ENCODE measurements at regions not wholly inside any gene's neighbourhood (a gene's known extent, or its start where the extent isn't known, plus 50 kb on each side); places are given as distances from the start of the nearest gene placed in this dataset.
"Not testable (repeated sequence)": the region's sequence is repeated elsewhere in the genome, so short reads cannot be mapped to it uniquely, and the experiment has no call there.

- DNase-seq: no peak
These were observed 80.8 kb upstream of the RNU6-1 start for GRCh38 chr15:67920524-67921240.

DNA sequence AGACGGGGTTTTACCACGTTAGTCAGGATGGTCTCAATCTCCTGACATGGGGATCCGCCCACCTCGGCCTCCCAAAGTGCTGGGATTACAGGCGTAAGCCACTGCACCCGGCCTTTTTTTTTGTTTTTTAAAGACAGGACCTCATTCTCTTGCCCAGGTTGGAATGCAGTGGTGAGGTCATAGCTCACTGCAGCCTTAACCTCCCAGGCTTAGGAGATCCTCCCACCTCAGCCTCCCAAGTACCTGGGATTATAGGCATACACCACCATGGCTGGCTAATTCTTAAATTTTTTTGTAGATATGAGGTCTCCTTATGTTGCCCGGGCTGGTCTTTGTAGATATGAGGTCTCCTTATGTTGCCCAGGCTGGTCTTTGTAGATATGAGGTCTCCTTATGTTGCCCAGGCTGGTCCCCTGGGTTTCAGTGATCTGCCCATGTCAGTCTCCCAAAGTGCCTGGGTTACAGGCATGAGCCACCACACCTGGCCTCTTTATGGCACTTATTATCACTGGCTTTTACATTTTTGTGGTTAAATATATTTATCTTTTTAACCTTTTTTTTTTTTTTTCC, 82.3 kb upstream of the RNU6-1 start:
- DNase-seq: no peak

DNA sequence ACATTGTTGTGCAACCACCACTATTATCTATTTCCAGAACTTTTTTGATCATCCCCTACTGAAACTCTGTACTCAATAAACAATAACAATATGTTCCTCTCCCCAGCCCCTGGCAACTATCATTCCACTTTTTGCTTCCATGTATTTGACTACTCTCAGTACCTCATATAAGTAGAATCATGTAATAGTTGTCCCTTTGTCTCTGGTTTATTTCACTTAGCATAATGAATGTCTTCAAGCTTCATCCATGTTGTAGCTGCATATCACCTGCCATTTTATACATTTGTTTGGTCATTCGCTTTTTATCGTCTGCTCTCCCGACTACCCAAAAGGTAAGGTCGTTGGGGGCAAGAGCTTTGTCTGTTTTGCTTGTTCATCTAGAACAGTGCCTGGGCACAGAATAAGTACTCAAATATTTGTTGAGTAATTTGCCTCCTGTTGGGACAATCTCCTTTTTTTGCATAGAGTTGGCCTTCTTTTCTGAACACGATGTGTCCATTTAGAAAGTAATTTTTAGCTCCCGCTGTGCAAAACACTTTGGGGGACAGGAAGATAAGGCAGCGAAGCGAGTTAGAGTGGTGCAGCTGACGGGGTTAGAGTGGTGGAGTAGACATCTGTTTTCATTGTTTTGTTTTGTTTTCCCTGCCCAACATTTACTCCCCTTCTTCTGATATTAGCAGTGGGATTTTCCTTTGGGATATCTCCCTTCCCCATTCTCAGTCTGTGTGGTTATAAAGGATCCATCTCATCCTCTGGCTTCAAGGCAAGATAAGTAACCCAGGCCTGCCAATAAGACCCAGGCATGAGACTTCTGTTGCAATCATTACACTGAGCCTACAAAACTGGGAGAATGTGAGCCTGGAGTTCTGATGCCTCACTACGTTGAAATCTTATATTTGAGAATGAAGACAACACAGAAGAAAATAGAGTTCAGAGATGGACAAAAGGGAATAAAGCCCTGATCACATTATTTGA, 83.4 kb upstream of the RNU6-1 start:
- no peak for DNase-seq

- no peak for DNase-seq
These were observed 84.6 kb upstream of the RNU6-1 start for GRCh38 chr15:67924359-67924974.

GRCh38 chr15:67925182-67925581, 85.3 kb upstream of the RNU6-1 start:
- no peak for DNase-seq

- no peak for DNase-seq
These were observed 87.8 kb upstream of the RNU6-1 start for GRCh38 chr15:67927501-67928168.

GRCh38 chr15:67928666-67929065, 88.8 kb upstream of the RNU6-1 start:
- no peak for DNase-seq

GRCh38 chr15:67930720-67931119, 90.9 kb upstream of the RNU6-1 start:
- no peak for DNase-seq

- DNase-seq: no peak
These were observed 92.0 kb upstream of the RNU6-1 start for GRCh38 chr15:67931861-67932260.

GRCh38 chr15:67934126-67934525, 94.3 kb upstream of the RNU6-1 start:
- DNase-seq: not testable (repeated sequence)

- no peak for DNase-seq
These were observed 95.4 kb upstream of the RNU6-1 start for GRCh38 chr15:67935244-67935643.

- DNase-seq: no peak
These were observed 96.4 kb upstream of the RNU6-1 start for GRCh38 chr15:67936258-67936657.

DNA sequence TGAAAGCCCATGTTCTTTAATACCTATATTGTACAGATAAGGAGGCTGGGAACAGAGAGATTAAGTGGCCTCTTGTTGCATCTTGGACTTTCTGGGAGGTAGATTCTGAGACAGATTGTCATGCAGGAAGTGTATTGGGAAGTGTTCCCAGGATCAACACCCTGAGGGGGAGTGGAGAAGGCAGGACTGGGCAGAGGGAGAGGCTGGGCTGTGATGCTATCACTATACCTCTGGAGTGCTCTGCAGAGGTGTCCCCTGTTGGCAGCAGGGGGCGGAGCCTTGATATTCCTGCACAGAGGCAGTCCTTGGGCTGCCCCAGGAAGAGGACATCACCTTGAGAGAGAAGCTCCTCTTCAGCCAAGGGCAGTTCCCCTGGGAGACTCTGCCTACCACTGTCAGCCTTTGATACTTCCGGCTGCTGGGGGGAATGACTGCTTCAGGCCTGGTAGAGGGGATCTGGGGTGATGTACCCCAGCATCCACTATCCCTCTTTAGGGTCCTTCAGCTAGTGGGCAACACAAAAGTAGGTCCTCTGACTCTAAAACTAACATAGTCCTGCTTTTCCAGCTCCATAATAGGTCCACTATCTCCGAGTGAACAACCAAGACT, 97.4 kb upstream of the RNU6-1 start:
- DNase-seq: no peak

GRCh38 chr15:67939179-67939578, 99.3 kb upstream of the RNU6-1 start:
- not testable (repeated sequence) for DNase-seq

DNA sequence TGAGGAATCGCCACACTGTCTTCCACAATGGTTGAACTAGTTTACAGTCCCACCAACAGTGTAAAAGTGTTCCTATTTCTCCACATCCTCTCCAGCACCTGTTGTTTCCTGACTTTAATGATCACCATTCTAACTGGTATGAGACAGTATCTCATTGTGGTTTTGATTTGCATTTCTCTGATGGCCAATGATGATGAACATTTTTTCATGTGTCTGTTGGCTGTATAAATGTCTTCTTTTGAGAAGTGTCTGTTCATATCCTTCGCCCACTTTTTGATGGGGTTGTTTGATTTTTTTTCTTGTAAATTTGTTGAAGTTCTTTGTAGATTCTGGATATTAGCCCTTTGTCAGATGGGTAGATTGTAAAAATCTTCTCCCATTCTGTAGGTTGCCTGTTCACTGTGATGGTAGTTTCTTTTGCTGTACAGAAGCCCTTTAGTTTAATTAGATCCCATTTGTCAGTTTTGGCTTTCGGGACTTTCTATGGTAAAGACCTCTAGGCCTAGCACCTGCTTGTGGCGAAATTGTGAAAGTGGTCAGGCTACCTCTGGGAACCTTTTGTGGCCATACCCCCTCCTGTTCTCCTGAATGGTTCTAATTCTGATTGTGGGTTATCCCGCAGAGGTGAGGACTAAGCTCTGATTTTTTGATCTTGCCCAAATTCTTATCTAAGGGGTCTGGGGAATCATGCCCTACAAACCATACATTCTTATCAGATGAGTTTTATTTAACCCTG, 99.9 kb upstream of the RNU6-1 start:
- DNase-seq: not testable (repeated sequence)

DNA sequence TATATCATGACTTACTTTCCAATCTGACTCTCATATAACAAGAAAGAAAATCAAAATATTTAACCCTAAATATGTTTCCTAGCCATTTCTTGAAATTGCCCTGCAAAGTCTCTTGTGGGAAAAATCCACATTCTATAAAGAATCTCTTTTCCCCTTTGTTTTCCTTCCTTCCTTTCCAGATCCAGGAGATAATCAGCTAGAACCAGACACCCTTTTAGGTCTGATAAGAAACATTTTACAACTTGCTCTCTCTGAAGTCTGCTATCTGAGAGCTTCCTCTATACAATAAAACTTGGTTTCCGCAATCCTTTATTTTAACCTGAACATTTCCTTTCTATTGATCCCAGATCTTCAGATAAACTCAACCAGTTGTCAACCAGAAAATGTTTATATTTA, 100.5 kb upstream of the RNU6-1 start:
- no peak for DNase-seq

DNA sequence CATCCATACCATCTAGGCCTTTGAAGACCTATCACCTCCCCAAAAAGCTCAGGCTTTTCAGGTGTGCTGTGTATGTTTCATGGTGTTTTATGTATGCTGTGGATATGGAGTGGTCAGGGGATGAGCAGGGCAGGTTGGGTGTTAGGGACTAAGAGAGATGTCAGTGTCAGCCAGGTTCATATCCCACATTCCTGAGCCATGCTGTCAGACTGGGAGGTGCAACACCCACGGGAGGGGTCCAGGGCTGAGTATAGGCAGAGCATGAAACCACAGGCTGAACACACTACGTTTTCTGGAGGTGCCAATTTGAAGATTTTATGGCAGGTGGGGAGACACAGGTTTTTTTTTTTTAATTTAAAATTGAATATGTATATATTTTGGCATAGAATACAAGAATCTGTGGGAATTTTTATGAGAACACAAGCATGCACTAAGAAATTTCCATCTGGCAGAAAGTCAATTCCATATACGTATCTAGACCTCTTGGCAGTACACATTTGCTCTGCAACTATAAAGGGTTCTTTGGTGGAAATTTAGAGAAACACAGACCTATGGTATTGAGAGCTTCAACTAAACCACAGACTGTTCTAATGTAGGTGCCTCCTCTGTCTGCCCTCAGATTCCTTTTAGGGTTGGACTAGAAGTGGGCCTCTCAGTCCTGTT, 101.9 kb upstream of the RNU6-1 start:
- DNase-seq: no peak

DNA sequence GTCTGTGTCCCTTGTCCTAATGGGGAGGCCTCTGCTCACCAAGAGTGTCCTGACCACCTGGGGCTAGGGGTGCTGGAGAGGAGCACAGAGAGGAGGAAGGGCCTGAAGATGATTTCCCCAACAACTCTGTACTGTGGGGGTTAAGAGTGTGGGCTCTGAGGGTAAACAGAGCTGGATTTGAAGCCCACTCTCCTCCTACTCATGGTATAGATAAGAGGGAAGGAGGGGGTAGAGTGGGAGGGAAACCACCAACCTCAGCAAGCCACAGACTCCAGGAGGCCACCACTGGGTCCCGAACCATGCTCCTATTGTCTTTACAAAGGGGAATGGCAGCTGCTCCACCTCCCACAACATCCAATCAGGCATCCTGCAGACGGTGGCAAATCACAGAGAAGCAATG, 103.6 kb upstream of the RNU6-1 start:
- no peak for DNase-seq

- DNase-seq: no peak
These were observed 104.3 kb upstream of the RNU6-1 start for GRCh38 chr15:67944010-67944641.

DNA sequence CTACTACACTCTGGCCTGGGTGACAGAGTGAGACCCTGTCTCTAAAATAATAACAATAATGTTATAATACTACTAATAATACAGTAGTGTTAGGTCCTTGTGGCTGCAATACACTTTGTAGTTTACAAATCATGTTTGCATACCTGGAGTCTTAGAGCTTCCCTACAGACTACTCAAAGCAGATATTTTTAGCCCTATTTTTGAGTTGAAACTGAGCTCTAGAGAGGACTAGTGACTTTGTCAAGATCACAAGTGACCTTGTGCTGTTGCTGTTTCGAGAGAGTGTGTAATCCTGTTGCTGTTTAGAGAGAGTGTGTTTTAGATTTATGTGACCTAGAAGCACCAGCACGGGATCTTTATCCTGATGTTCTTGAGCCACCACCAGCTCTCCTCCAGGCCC, 105.3 kb upstream of the RNU6-1 start:
- DNase-seq: no peak

Data from activated CD4-positive, alpha-beta T cell treated with anti-CD3 and anti-CD28 coated beads for 48 hours (primary cell).